ENCODE measurements at regions not wholly inside any gene's neighbourhood (a gene's known extent, or its start where the extent isn't known, plus 50 kb on each side); places are given as distances from the start of the nearest gene placed in this dataset.

GRCh38 chr10:78594559-78595268 is 474.1 kb upstream of the ZMIZ1 start:
- peak; percentile 25 for DNase-seq (ENCODE audit: low read depth)
- TF ChIP-seq CTCF (IDR thresholded peaks at IDR 0.05; ENCODE audit: insufficient read depth, low read depth, low read length), result no peak
- no peak overlapping the region for H3K4me3 ChIP-seq (ENCODE audit: low read depth, low read length)

DNA sequence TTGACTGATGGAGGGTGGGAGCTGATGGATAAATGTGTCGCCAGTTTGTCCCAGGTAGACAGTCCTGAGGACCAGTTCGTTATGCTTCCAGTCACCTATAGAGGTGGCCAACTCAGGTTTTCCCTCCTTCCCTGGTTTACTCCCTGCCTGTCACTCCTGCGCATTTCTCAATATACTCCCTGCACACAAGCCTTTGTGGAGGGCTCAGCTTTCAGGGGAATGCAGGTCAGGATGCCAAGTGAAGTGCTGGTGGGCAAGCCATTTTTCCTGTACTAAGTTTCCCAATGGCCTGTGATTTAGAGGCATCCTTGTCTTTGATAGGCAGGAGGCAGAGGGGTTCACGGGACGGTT is 473.5 kb upstream of the ZMIZ1 start:
- H3K4me3 ChIP-seq (ENCODE audit: low read depth, low read length), result no peak overlapping the region

GRCh38 chr10:78596556-78596955 is 472.2 kb upstream of the ZMIZ1 start:
- no peak overlapping the region for H3K4me3 ChIP-seq (ENCODE audit: low read depth, low read length)
- no peak for DNase-seq (ENCODE audit: low read depth)
- TF ChIP-seq CTCF (IDR thresholded peaks at IDR 0.05; ENCODE audit: insufficient read depth, low read depth, low read length), result no peak

More for the DNA sequence above, 473.5 kb upstream of the ZMIZ1 start:
- no peak for DNase-seq (ENCODE audit: low read depth)
- TF ChIP-seq CTCF (IDR thresholded peaks at IDR 0.05; ENCODE audit: insufficient read depth, low read depth, low read length), result no peak

GRCh38 chr10:78597796-78598555 is 470.8 kb upstream of the ZMIZ1 start:
- no peak for TF ChIP-seq CTCF (IDR thresholded peaks at IDR 0.05; ENCODE audit: insufficient read depth, low read depth, low read length)
- DNase-seq (ENCODE audit: low read depth), result no peak
- H3K4me3 ChIP-seq (ENCODE audit: low read depth, low read length), result no peak overlapping the region

- TF ChIP-seq CTCF (IDR thresholded peaks at IDR 0.05; ENCODE audit: insufficient read depth, low read depth, low read length), result no peak
- H3K4me3 ChIP-seq (ENCODE audit: low read depth, low read length), result no peak overlapping the region
- no peak for DNase-seq (ENCODE audit: low read depth)
These were observed 469.5 kb upstream of the ZMIZ1 start for GRCh38 chr10:78599122-78599853.

- DNase-seq (ENCODE audit: low read depth), result no peak
These were observed 468.6 kb upstream of the ZMIZ1 start for GRCh38 chr10:78600121-78600665.

More at GRCh38 chr10:78600121-78600665, 468.6 kb upstream of the ZMIZ1 start:
- no peak overlapping the region for H3K4me3 ChIP-seq (ENCODE audit: low read depth, low read length)
- TF ChIP-seq CTCF (IDR thresholded peaks at IDR 0.05; ENCODE audit: insufficient read depth, low read depth, low read length), result no peak

Measured in fibroblast of villous mesenchyme (primary cell).